Osteocyte (in vitro differentiated cells): ENCODE measurements at regions not wholly inside any gene's neighbourhood (a gene's known extent, or its start where the extent isn't known, plus 50 kb on each side); places are given as distances from the start of the nearest gene placed in this dataset.

ENCODE experiments used
- DNase-seq: peaks from one replicate; pipeline ENCODE4 v3.0.0; 2021; ENCODE audit warnings: mixed read lengths; ENCODE audit not compliant: unreplicated experiment; ENCODE audit errors: extremely low spot score
- H3K27ac Mint-ChIP-seq: one replicate; pipeline ENCODE4 v1.8.0; 2021; ENCODE audit warnings: mild to moderate bottlenecking, mixed read lengths; ENCODE audit not compliant: unreplicated experiment
- H3K27me3 Mint-ChIP-seq: one replicate; pipeline ENCODE4 v1.8.0; 2021; ENCODE audit warnings: mixed read lengths; ENCODE audit not compliant: unreplicated experiment
- H3K36me3 Mint-ChIP-seq: one replicate; pipeline ENCODE4 v1.8.0; 2021; ENCODE audit warnings: mixed read lengths; ENCODE audit not compliant: unreplicated experiment
- H3K4me1 Mint-ChIP-seq: one replicate; pipeline ENCODE4 v1.8.0; 2021; ENCODE audit warnings: mixed read lengths; ENCODE audit not compliant: unreplicated experiment
- H3K4me3 Mint-ChIP-seq: one replicate; pipeline ENCODE4 v1.8.0; 2021; ENCODE audit warnings: mild to moderate bottlenecking, moderate library complexity, mixed read lengths; ENCODE audit not compliant: unreplicated experiment
- H3K9me3 Mint-ChIP-seq: one replicate; pipeline ENCODE4 v1.8.0; 2021; ENCODE audit warnings: mixed read lengths; ENCODE audit not compliant: unreplicated experiment
- CTCF ChIP-seq: fragments of 200-600 bp; sonication (generic); IDR thresholded peaks from 2 replicates; pipeline ENCODE4 v1.5.0; 2021; ENCODE audit warnings: antibody characterized with exemption, mild to moderate bottlenecking, moderate library complexity

DNA sequence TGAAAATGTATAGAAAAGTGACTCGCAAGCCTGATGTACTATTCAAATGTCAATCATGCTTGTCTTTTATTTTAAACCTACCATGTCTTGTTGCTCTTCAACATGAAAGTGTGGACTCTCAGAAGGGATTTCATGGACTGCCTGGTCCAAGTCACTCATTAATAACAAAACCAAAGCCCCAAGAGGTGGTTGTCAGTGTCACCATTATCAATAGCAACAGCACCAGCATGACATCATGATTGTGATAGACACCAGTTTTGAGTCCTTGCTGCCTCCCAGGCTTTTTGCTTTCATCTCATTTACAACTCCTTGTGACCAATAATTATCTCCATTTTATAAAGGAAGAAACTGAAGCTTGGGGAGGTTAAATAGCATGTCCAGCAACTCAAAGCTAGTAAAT, 112.0 kb upstream of the TMPO start:
- peaks cover 6% of the 10 kb centered on the region for H3K9me3 Mint-ChIP-seq
- H3K27me3 Mint-ChIP-seq, result no peaks in the 10 kb centered on the region
- no peak for DNase-seq
- peaks cover 28% of the 10 kb centered on the region for H3K4me1 Mint-ChIP-seq
- no peak overlapping the region for H3K27ac Mint-ChIP-seq
- H3K4me3 Mint-ChIP-seq, result no peak overlapping the region
- H3K36me3 Mint-ChIP-seq, result no peaks in the 10 kb centered on the region
- TF ChIP-seq CTCF, result no peak

DNA sequence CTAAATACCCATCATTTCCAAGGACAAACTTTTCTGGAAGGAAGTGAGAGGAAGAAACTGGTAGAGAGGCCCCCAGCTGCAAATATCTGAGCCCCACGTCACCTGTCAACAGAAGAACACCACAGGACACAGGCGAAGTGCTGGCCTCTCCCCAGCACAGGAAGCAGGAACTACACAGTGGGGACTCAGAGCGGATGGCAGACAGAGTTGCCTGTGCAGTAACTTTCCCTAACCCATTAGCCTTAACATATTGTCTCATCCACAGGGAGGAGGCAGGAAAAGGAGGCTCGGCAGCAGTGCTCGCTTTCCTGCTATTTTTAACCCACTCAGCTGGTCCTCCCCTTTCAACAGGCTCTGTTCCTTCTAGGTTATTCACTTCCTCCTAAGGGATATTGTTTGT, 111.5 kb upstream of the TMPO start:
- Mint-ChIP-seq H3K27me3 (no peaks in the 10 kb centered on the region), H3K4me1 (peaks cover 28% of the 10 kb centered on the region), H3K4me3 (no peak overlapping the region), H3K9me3 (peaks cover 6% of the 10 kb centered on the region), H3K36me3 (no peaks in the 10 kb centered on the region), H3K27ac (no peak overlapping the region)
- no peak for DNase-seq
- no peak for TF ChIP-seq CTCF

- no peaks in the 10 kb centered on the region for H3K36me3 Mint-ChIP-seq
- peaks cover 11% of the 10 kb centered on the region for H3K9me3 Mint-ChIP-seq
- no peak for DNase-seq
- no peak overlapping the region for H3K4me3 Mint-ChIP-seq
- H3K27me3 Mint-ChIP-seq, result no peaks in the 10 kb centered on the region
- H3K27ac Mint-ChIP-seq, result no peak overlapping the region
- H3K4me1 Mint-ChIP-seq, result peaks cover 14% of the 10 kb centered on the region
- no peak for TF ChIP-seq CTCF
Observed at GRCh38 chr12:98405805-98406366, 109.5 kb upstream of the TMPO start.

GRCh38 chr12:98406378-98406777, 109.0 kb upstream of the TMPO start:
- Mint-ChIP-seq H3K9me3 (peaks cover 11% of the 10 kb centered on the region), H3K36me3 (no peaks in the 10 kb centered on the region), H3K27me3 (no peaks in the 10 kb centered on the region), H3K27ac (no peak overlapping the region), H3K4me3 (no peak overlapping the region), H3K4me1 (peaks cover 9% of the 10 kb centered on the region)
- DNase-seq, result no peak
- no peak for TF ChIP-seq CTCF

GRCh38 chr12:98408681-98409080, 106.7 kb upstream of the TMPO start:
- Mint-ChIP-seq H3K4me3 (no peak overlapping the region), H3K4me1 (no peaks in the 10 kb centered on the region), H3K9me3 (peaks cover 11% of the 10 kb centered on the region)

More at GRCh38 chr12:98408681-98409080, 106.7 kb upstream of the TMPO start:
- no peaks in the 10 kb centered on the region for H3K27me3 Mint-ChIP-seq
- no peak for DNase-seq
- TF ChIP-seq CTCF, result no peak
- H3K27ac Mint-ChIP-seq, result no peak overlapping the region
- no peaks in the 10 kb centered on the region for H3K36me3 Mint-ChIP-seq
